Keratinocyte (primary cell): ENCODE measurements at regions not wholly inside any gene's neighbourhood (a gene's known extent, or its start where the extent isn't known, plus 50 kb on each side); places are given as distances from the start of the nearest gene placed in this dataset.

ENCODE experiments used
- DNase-seq: peaks from one replicate; pipeline ENCODE4 v3.0.0-alpha.2; 2011; ENCODE audit warnings: low read depth, missing footprints, low spot score
- FAIRE-seq: peaks from 2 replicates; lab custom pipeline; 2011; peaks lifted over from hg19 to GRCh38; lab: Jason Lieb, UNC
- H2AFZ ChIP-seq: 2 replicates; pipeline ENCODE4 v1.6.0; 2012; ENCODE audit warnings: low read length, control low read depth, inconsistent platforms; ENCODE audit not compliant: control insufficient read depth
- H3K27ac ChIP-seq: 2 replicates; pipeline ENCODE4 v1.5.1; 2011; ENCODE audit warnings: low read length; ENCODE audit not compliant: control insufficient read depth, insufficient read depth
- H3K27me3 ChIP-seq: 3 replicates; pipeline ENCODE4 v1.6.0; 2011; ENCODE audit warnings: low read length; ENCODE audit not compliant: control insufficient read depth, insufficient read depth; ENCODE audit errors: extremely low read depth
- H3K36me3 ChIP-seq, 2 experiments: 2 replicates in 1 of 2; 3 replicates in 1 of 2; pipeline ENCODE4 v1.5.1; 2011; ENCODE audit warnings: low read length in 2 of 2, mild to moderate bottlenecking in 1 of 2; ENCODE audit not compliant: control insufficient read depth in 2 of 2, insufficient read depth in 2 of 2; ENCODE audit errors: extremely low read depth in 1 of 2
- H3K4me1 ChIP-seq: 3 replicates; pipeline ENCODE4 v1.5.1; 2011; ENCODE audit warnings: low read length; ENCODE audit not compliant: control insufficient read depth, insufficient read depth; ENCODE audit errors: extremely low read depth
- H3K4me2 ChIP-seq: 3 replicates; pipeline ENCODE4 v1.6.0; 2011; ENCODE audit warnings: low read depth, low read length; ENCODE audit not compliant: control insufficient read depth, insufficient read depth; ENCODE audit errors: extremely low read depth
- H3K4me3 ChIP-seq, 3 experiments: fragments of 200-600 bp in 1 of 3; sonication (generic) in 1 of 3; 2 replicates in 2 of 3; 3 replicates in 1 of 3; pipeline ENCODE4 v1.5.1; 2011 to 2016; ENCODE audit warnings: low read length in 3 of 3, mild to moderate bottlenecking in 3 of 3, control low read depth in 2 of 3, inconsistent platforms in 1 of 3, low read depth in 1 of 3, mixed read lengths in 1 of 3, mixed run types in 1 of 3, moderate library complexity in 1 of 3; ENCODE audit not compliant: control insufficient read depth in 2 of 3, insufficient read depth in 2 of 3; ENCODE audit errors: extremely low read depth in 1 of 3
- H3K79me2 ChIP-seq: 2 replicates; pipeline ENCODE4 v1.6.0; 2012; ENCODE audit warnings: low read length; ENCODE audit not compliant: control insufficient read depth, insufficient read depth
- H3K9ac ChIP-seq: 3 replicates; pipeline ENCODE4 v1.6.0; 2011; ENCODE audit warnings: low read length; ENCODE audit not compliant: control insufficient read depth, insufficient read depth; ENCODE audit errors: extremely low read depth
- H3K9me1 ChIP-seq: 3 replicates; pipeline ENCODE4 v1.6.0; 2011; ENCODE audit warnings: low read length; ENCODE audit not compliant: control insufficient read depth, insufficient read depth; ENCODE audit errors: extremely low read depth
- H3K9me3 ChIP-seq: 2 replicates; pipeline ENCODE4 v1.5.1; 2012; ENCODE audit warnings: low read depth, low read length; ENCODE audit not compliant: control insufficient read depth
- H4K20me1 ChIP-seq: 3 replicates; pipeline ENCODE4 v1.6.0; 2011; ENCODE audit warnings: low read length; ENCODE audit not compliant: control insufficient read depth, insufficient read depth; ENCODE audit errors: extremely low read depth
- EZH2 ChIP-seq: IDR thresholded peaks from one replicate; pipeline ENCODE4 v1.6.1; 2012; ENCODE audit warnings: inconsistent platforms, mild to moderate bottlenecking, low read length, moderate library complexity
- dilution Hi-C: fragments of 300-500 bp; cut with MboI; formaldehyde crosslinking; loops from one replicate; pipeline ENCODE4 v1.7.0; 2020; ENCODE audit warnings: low sequenced_read_pairs; ENCODE audit not compliant: extremely low pct_ligation_motif_present
- TF ChIP-seq, protein P1 (sequence below), 3 experiments: IDR thresholded peaks in 1 of 3; conservative IDR thresholded peaks in 1 of 3; optimal IDR thresholded peaks in 1 of 3; 2 replicates in 2 of 3; 3 replicates in 1 of 3; pipeline versions ENCODE3 to v1.5.1; 2011; ENCODE audit warnings: low read length in 3 of 3, mild to moderate bottlenecking in 3 of 3, moderate library complexity in 2 of 3, control low read depth in 1 of 3, inconsistent platforms in 1 of 3; ENCODE audit not compliant: insufficient read depth in 2 of 3; ENCODE audit errors: extremely low read depth in 1 of 3

DNA sequence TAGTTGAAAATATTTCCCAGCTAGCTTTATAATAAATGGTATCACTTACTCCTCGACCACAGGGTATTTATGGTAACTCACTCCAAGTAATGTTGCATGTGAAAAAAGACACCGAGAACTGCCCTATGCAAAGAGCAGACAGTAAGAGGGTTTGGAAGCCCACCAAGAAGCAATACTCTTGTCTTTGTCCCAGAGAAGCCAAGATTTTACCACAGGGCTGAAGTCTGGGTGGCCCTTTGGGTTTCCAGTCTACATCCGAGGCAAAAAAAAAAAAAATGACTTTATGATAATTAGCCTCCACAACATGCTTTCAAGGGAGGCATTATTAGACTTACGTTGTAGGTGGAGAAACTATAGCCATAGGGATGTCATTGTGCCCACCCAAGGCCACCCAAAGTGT is 83.6 kb downstream of the CCDC34 start:
- no peaks in the 10 kb centered on the region for H3K4me1 ChIP-seq
- H3K27ac ChIP-seq: no peak overlapping the region
- TF ChIP-seq EZH2: no peak
- TF ChIP-seq, protein P1, sequence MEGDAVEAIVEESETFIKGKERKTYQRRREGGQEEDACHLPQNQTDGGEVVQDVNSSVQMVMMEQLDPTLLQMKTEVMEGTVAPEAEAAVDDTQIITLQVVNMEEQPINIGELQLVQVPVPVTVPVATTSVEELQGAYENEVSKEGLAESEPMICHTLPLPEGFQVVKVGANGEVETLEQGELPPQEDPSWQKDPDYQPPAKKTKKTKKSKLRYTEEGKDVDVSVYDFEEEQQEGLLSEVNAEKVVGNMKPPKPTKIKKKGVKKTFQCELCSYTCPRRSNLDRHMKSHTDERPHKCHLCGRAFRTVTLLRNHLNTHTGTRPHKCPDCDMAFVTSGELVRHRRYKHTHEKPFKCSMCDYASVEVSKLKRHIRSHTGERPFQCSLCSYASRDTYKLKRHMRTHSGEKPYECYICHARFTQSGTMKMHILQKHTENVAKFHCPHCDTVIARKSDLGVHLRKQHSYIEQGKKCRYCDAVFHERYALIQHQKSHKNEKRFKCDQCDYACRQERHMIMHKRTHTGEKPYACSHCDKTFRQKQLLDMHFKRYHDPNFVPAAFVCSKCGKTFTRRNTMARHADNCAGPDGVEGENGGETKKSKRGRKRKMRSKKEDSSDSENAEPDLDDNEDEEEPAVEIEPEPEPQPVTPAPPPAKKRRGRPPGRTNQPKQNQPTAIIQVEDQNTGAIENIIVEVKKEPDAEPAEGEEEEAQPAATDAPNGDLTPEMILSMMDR (optimal IDR thresholded peaks at IDR 0.05 in 1 of 3, IDR thresholded peaks at IDR 0.05 in 1 of 3, conservative IDR thresholded peaks at IDR 0.05 in 1 of 3; ENCODE audit: extremely low read depth in 1 of 3, insufficient read depth in 2 of 3, low read length in 3 of 3): no peak
- H3K9ac ChIP-seq: no peak overlapping the region
- DNase-seq (no peak), FAIRE-seq (no peak)
- dilution Hi-C loops: loop anchor here (25.0 kb wide), 1 partner anchor 92 kb away; no protein-coding TSS in a partner anchor
- H2AFZ ChIP-seq: no peak overlapping the region
- no peak overlapping the region for H3K4me2 ChIP-seq
- no peak overlapping the region for H3K4me3 ChIP-seq
- no peaks in the 10 kb centered on the region for H3K9me3 ChIP-seq
- H3K9me1 ChIP-seq: no peaks in the 10 kb centered on the region
- H3K36me3 ChIP-seq: no peaks in the 10 kb centered on the region
- peaks cover 5% of the 10 kb centered on the region for H3K27me3 ChIP-seq
- H3K79me2 ChIP-seq: no peaks in the 10 kb centered on the region
- H4K20me1 ChIP-seq: no peaks in the 10 kb centered on the region

DNA sequence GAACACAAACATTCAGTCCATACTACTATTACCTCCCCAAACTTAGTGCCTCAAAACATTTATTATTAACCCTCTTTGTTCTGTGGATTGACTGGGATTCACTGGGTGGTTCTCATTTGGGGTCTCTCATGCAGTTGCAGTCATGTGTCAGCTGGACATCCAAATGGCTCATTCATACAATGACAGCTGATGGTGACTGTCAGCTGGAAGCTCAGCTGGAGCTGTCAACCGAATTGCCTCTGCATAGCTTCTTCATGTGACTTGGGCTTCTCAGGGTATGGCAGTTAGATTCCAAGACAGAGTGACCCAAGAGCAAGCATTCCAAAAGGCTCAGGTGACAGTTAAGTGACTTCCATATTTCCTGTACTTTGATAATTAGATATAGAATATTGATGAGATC is 85.2 kb downstream of the CCDC34 start:
- Histone ChIP-seq H3K36me3 (no peaks in the 10 kb centered on the region), H3K9me3 (no peaks in the 10 kb centered on the region), H3K9me1 (no peaks in the 10 kb centered on the region), H3K27ac (no peak overlapping the region), H3K4me3 (no peak overlapping the region), H3K4me1 (no peaks in the 10 kb centered on the region), H3K27me3 (peaks cover 5% of the 10 kb centered on the region), H2AFZ (no peak overlapping the region), H4K20me1 (no peaks in the 10 kb centered on the region), H3K79me2 (no peaks in the 10 kb centered on the region), H3K9ac (no peak overlapping the region), H3K4me2 (no peak overlapping the region)
- dilution Hi-C loops: loop anchor here (25.0 kb wide), 1 partner anchor 91 kb away; no protein-coding TSS in a partner anchor
- no peak for FAIRE-seq
- DNase-seq: no peak
- TF ChIP-seq, protein P1 (optimal IDR thresholded peaks at IDR 0.05 in 1 of 3, IDR thresholded peaks at IDR 0.05 in 1 of 3, conservative IDR thresholded peaks at IDR 0.05 in 1 of 3; ENCODE audit: extremely low read depth in 1 of 3, insufficient read depth in 2 of 3, low read length in 3 of 3): no peak
- TF ChIP-seq EZH2: no peak
